ENCODE measurements at regions not wholly inside any gene's neighbourhood (a gene's known extent, or its start where the extent isn't known, plus 50 kb on each side); places are given as distances from the start of the nearest gene placed in this dataset.

DNA sequence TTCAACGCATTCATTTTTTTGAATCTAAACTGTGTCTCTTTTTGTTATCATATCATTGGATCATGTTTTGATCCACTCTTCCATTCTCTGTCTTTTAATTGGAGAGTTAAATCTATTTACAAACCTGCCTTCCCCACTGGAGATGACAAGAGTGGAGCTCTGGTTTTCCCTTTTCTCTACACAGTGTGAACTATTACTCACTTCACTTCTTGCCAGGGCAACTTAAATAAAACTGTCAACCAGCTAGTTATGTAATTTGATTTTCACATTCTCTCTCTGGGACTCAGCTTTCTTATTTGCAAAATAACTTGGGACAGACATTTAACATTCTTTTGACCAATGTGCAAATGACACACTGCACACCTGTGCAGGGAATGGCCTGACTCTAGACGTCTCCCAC lies 230.8 kb upstream of the CST7 start:
- DNase-seq (ENCODE audit: low read depth) = no peak

DNA sequence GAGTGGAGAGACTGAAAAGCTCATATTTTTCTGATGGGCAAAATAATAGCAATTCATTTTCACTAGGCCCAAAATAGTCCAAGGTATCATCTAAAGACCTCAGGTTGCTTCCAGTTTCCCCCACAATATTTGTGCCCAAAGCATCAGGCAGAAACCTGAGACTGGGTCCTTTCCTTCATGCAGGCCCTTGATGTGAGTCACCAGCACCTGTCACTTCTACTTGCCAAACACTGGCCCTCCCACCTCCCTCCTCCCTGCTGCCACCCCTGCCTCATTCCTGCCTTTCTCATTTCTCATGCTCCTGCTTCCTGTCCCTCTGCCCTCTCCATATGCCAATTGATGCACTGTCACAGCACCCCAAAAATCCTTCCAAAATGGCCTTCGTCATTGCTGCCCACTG lies 230.4 kb upstream of the CST7 start:
- no peak for DNase-seq (ENCODE audit: low read depth)

DNA sequence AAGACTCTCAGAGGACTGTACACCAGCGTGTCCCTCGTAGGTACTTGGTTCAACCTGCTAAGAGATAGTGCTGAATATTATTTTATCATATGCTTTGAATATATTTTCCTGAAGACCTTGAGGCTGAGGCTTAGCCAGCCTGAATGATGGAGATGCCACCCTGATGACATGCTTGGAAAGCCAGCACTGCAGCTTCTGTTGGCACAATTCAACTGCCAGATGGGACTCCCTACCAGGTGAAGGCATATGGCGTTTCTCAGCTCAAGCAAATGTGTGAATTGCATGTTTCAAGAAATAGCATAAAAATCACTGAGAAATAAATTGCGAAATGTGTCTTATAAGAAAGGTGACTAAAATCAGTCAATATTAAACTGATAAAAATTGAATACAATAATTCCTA lies 228.1 kb upstream of the CST7 start:
- no peak for DNase-seq (ENCODE audit: low read depth)

DNA sequence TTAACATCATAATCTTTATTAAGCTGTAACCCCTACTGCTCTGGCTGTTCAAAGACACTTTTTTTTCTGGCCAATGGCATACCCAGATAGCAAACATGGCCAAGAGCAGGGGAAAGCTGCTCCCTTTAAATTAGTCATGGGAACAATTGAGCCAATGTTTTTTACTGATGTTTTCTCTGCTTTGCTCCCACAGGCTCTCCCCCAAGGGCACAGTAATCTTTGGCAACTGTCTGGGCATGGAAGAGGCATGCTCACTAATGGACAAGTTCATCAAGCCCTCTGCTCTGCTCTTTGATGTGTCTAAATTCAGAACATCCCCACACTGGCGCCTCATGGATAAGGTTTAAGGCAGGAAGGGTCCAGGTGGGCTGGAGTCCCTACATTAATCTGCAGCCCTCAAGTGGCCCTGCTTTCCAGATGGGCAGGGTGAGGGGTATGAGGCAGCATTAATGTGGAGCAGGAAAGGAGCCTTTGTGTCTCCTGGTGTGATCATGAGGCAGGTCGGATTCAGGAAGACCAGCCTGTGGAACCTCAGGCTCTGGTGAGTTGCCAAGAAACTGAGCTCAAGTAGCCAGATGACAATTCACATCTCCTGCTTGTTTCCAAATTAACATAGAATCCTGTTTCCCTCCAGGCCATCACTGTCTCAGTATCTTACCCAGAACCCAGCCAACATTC lies 227.0 kb upstream of the CST7 start:
- no peak for DNase-seq (ENCODE audit: low read depth)

DNA sequence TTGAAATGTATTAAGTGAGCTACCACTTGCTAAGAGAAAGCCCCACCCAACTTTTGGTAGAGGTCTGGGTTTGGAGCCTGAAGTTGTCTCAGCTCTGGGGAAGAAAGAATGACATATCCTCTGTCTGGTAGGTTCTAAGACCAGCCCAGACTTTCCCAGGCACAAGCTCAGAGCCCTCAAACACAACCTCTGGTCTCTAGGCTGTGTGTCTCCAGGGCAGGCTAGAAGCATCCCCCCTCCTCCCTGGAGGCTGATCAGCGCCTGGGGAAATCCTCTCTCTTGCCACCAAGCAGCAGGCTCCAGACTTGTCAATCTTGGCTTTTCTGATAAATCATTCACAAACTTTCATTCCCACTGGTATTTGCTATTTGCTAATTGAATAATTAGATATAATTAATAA lies 226.5 kb upstream of the CST7 start:
- DNase-seq (ENCODE audit: low read depth) = no peak

DNA sequence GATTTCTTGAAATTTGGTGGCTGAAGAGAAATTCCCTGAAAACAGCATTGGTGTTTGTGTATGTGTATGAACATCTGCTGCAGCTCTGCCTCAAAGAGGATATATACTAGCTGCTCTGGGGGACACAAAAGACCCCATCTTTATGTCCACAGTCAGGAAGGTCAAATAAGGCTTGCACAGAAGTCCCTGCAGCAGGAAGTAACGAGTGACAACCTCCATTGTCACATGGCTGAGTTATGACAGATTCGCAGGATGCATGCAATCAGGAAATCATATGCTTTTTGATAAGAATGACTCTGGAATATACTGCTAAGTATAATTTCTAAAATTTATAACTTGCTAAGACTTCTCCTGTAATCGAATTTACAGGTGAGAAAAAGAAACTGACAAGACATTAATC lies 225.9 kb upstream of the CST7 start:
- no peak for DNase-seq (ENCODE audit: low read depth)

DNA sequence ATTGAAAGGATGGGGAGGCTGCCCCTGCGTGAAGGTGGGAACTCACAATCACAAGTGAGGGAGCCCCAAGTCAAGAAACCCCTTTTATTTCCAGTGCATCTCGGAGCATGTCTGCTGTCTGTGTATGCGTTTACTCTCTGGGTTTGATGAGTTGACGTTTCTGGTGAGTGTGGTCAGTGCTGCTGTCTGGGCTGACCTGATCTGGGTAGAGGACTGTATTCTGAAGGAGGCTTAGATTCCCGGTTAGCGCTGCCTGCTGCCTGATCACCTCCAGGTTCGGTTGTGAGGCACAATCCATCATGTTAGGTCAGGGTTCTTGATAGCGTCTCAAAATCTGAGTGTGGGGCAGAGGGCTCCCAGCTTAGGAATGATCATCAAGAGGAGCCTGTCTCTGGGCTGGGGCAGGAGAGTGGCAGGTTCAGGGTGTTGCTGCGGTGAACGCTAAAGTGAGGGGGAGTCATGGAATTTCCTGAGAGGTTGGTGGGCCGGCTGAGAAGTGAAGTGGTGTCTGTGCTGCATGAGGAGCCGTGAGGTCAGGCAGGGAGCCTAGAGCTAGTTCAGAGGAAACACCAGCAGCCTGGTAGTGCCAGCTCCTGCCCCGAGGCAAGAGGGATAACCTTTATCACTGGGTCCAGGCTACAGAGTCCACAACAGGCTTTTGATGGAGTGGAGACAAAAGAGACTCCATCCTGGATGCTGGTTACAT lies 225.3 kb upstream of the CST7 start:
- no peak for DNase-seq (ENCODE audit: low read depth)

DNA sequence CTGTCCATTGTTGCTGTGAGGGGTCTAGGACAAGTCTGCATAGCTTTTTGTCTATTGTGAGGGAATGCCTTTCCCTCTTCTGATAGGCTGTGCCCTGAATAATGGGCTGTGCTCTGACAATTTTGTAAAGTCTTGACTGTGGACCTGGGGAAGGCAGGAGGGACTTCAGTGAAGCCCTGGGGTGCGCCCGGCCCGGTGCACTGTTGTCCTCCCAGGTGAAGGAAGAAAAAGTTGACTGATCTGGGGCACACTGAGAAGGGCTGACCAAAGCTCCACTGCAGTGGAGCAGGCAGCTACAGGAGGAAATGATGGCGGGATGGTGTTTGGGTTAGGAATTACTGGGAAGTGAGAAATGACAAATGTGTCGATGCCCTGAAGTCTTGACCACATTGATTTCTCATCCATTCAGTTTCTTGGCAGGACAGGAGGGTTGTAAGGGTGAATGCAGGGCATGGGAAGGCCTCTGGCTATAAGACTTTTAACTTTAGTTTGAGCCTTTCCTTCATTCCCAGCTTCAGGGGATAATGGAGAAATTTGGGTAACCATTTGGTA lies 224.0 kb upstream of the CST7 start:
- DNase-seq (ENCODE audit: low read depth) = no peak

DNA sequence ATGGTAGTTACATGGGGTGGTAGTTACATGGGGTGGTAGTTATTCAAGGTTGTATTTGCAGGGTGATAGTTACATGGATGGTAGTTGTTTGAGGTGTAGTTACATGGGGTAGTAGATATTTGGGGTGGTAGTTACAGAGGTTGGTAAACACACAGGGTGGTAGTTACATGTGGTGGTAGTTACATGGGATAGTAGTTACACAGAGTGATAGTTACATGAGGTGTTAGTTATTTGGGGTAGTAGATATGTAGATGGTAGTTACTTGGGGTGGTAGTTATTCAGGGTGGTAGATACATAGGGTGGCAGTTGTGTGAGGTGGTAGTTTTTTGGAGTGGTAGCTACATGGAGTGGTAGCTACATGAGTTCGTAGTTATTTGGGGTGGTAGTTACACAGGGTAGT lies 221.3 kb upstream of the CST7 start:
- no peak for DNase-seq (ENCODE audit: low read depth)

DNA sequence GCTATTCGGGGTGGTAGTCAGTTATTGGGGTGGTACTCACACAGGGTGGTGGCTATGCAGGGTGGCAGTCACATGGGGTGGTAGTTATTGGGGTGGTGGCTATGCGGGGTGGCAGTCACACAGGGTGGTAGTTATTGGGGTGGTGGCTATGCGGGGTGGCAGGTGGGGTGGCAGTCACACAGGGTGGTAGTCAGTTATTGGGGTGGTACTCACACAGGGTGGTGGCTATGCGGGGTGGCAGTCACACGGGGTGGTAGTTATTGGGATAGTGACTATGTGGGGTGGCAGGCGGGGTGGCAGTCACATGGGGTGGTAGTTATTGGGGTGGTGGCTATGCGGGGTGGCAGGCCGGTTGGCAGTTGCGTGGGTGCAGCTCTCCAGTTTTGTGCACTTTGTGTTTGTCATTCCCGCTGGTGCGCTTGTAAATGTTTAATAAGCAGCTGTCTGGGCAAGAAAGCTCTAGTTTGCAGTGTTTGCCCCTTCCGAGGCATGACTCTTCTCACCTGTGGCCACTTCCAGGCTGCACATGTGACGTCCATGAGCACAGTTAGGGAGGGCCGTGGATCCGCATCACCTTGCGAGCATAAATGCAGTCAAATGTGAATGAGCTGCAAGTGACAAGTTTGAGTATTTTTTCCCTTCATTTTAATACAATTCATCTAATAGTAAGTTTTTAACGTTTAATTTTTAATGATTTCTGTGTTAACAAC lies 219.0 kb upstream of the CST7 start:
- no peak for DNase-seq (ENCODE audit: low read depth)

DNA sequence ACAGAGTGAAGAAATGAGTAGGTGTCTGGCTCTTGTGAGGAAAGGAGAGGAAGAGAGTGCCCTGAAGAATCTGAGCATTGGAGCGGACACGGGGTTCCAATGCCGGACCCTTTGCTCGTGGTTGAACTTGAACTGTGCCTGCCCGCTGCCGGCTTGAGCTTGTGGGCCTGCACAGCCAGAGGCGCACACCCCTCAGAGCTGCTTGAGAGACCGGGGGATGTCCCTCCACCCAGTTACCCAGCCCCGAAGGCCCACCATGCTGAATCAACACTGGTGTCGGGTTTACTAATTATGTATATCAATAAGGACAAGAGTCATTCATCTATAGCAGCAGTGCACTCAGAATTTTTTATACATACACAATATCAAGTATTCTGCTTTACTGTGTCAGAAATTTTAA lies 218.3 kb upstream of the CST7 start:
- no peak for DNase-seq (ENCODE audit: low read depth)

DNA sequence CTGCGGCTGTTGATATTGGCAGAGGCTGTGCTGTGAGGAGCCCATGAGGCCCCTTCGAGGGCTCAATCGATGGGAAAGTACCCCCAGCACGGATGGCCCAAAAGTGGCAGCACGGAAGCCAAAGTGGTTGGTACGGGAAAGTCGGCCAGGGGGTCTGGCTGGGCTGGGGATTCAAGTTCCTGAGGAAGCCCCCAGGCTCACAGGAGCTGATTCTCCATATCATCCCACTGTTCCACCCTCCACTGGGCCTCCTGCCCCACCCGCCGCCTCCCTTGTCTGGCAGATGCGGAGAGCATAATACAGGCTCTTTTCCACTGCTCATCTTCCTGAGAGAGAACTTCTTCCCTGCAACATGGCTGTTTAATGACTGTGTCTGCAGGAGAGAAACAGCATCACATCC lies 217.8 kb upstream of the CST7 start:
- no peak for DNase-seq (ENCODE audit: low read depth)

DNA sequence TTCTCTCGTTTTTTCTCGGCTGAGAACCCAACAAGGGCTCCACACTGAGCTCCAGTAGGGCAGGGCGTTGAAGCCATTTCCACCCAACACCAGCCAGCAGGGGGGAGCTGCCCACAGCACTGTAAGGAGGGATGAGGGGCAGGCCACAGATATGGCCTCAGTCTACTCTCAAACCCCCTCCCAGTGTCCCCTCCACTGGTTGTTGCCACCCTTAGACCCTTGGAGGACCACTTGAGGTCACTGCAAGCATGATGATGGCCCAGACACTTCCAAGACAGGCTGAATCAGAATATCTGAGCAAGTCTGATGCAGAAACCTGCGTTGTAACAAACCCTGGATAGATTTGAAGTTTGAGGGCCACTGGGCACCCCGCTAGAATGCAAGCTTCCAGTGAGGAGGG lies 217.0 kb upstream of the CST7 start:
- no peak for DNase-seq (ENCODE audit: low read depth)

DNA sequence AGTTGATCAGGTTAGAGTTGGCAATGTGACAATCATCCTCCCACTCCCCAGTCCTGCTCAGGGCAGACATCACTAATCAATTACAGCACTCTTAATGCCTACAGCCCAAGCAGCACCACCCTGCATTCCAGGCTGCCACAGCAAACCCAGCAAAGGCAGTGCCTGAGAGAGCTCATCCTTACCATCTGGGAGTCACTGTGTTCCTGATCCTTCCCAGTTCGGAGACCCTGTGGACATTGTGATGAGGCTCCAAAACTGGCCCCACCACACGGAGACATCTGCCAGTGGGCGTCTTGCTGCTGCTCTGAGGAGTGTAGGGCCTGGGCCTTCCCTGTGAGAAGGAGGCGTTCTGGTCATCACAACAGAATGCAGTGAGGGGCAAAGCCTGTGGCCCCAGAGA lies 216.5 kb upstream of the CST7 start:
- DNase-seq (ENCODE audit: low read depth) = no peak

DNA sequence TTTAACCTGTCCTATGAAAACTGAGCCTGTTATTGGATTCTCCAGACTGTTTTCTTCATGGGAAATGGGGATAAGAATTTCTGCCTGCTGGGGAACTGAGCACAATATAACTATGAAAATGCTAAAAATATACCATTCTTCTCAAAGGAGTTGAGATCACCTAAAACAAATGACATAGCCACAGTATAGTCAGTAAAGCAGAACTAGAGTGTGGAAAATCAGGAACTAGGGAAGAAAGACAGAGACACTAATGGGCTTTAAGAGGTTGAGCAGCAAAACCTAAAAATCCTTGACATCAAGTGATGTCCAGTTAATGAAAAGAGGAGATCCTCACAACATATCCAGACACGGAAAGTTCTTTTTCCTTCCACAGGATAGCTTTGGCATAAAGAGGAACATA lies 215.7 kb upstream of the CST7 start:
- DNase-seq (ENCODE audit: low read depth) = no peak

DNA sequence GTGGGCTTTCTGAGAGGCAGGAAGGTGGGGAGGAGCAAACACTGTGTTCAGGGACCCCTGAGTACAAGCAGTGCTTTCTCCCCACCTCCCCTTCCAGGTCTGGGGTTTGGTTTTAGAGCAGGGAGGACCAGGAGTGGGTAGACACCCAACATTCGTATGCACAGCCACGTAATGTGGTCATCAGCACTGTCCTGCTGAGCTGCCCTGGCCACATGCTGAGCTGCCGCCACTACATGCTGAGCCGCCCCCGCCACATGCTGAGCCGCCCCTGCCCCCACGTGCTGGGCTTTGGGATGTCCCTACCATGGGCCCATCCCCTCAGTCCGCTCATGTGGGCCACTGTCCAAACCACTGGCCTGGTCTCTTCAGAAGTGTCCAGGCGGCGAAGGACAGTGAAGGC lies 214.9 kb upstream of the CST7 start:
- DNase-seq (ENCODE audit: low read depth) = no peak

DNA sequence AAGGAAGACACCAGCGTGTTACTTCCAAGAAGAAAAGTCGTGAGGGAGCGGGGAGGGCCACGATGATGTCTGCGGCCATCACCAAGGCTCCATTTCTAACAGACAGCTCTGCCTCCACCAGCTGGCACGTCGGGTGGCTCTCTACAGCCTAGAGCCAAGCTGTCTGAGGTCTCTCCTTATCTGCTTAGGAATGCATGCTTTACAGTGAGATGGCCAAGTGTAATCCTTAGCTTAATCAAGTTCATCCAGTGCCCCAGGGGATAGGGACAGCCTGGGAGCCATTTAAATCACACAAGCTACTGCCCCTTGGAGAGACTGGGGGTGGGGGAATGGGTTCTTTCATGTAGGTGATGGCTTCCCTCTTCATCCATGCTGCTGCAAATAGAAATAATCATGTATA lies 213.8 kb upstream of the CST7 start:
- no peak for DNase-seq (ENCODE audit: low read depth)

DNA sequence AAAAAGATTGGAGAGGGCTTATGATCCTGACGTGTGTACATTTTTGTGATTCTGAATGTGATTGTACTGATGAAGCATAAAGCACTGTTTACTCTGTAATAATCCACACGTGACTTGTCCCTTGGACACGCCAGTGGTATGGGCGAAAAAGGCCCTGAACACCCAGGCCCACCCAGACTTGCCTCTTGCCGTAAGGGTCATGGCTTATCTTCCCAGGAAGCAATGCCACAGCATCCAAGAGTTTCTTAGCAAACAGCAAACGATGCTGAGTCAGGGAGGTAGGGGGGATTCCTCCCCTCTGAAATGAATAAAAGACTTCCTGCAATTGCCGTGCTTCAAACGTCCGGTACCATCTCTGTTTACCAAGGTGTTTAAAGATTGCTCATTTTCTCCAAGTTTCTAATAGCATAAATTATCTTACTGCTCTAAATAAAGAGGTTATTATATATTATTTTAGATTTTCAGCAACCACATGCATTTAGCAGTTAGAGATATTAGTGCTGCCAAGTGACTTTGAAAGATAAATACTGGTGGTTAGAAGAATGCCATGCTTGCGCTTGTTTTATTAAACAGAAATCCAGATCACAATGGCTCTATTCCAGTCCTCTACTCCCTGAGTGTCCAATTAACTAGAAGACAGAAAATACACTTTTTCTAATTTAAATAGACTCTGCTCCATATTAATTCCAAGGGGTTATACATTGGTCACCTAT lies 212.8 kb upstream of the CST7 start:
- peak; percentile 3 for DNase-seq (ENCODE audit: low read depth)

DNA sequence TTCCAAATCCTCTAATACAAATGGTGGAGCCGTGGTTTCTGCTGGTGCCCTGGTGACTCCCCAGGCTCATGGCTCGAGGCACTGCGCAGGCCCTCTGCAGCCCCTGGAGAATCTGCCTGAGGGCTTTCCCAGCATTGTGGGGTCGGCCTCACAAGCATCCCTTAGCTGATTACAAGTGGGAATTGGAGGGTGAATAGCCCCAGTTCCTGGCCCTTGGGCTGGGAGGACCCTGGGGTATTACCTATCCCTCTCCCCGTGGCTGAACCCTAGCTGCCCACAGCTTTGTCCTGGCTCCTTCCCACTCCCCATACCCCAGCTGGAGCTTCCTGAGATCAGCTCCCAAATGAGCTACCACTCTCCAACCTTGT lies 212.2 kb upstream of the CST7 start:
- no peak for DNase-seq (ENCODE audit: low read depth)

DNA sequence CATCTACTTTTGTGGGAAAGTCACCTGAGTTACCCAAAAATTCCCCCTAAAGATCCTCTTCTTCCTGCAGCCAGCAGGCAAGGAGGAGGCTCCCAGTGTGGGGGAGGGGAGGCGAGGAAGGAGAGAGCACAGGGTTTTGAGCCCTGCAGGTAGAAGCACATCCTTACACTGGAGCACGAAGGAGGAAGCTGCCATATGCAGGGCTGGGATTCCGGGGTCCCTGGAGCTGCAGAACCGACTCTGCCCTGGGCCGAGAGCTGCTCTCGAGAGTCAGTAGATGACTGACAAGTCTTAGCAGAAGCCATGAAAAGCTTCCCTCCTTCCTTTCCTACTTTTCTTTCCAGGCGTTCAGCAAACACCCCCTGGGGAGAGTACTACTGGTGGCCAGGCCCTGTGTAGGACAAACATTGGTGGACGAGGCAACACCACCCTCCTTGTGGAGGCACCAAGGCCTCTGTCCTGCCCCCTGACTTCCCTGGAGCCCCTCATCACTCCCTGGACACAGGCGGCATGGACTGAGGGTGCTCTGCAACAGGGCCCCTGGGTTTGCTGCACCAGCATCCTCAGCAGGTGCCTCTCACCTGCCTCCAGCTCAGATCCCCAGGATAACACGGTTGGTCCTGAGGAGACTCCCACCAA lies 211.7 kb upstream of the CST7 start:
- no peak for DNase-seq (ENCODE audit: low read depth)

DNA sequence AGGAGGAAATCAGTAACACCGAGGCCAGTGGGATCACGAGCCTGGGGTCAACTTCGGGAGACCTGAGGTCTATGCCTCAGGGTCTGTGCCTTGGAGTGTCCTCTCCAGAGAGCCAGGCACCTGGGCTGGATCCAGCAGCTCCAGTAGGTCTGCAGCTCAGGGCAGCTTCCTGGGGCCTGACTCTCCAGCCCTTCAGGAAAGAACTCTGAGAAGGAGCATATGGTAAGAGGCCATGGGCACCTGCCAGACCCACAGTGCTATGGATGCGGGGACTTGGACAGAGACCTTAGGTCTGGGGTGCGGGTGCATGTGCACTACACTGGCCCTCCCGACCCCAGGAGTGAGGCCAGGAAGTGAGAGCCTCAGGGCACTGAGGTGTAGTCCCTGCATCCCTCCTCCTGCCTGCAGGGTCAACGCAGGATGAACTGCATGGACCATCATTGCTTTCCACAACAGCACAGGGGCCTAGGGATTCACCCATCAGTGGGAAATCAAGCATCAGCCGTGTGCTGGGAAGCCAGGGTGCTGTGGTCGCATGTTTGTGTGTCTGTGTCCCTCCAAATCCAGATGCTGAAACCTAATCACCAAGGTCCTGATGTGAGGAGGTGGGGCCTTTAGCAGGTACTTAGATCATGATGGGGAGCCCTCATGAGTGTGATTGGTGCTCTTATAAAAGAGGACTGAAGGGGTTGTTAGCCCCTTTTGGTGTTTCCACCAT lies 210.9 kb upstream of the CST7 start:
- DNase-seq (ENCODE audit: low read depth) = no peak
